ENCODE measurements at regions not wholly inside any gene's neighbourhood (a gene's known extent, or its start where the extent isn't known, plus 50 kb on each side); places are given as distances from the start of the nearest gene placed in this dataset.

- Histone ChIP-seq H3K9me1 (replicated peaks; ENCODE audit: control insufficient read depth, extremely low read depth, insufficient read depth, low read length) (no peaks in the 10 kb centered on the region), H3K36me3 (ENCODE audit: control insufficient read depth in 2 of 2, extremely low read depth in 1 of 2, insufficient read depth in 2 of 2, low read length in 2 of 2) (no peaks in the 10 kb centered on the region), H3K9me3 (replicated peaks; ENCODE audit: control insufficient read depth, insufficient read depth, low read length) (no peaks in the 10 kb centered on the region), H3K79me2 (ENCODE audit: control insufficient read depth, insufficient read depth, low read length) (no peaks in the 10 kb centered on the region), H3K4me3 (replicated peaks in 1 of 3; ENCODE audit: insufficient read depth in 1 of 3, low read depth in 1 of 3, low read length in 3 of 3) (no peak overlapping the region), H4K20me1 (replicated peaks; ENCODE audit: control insufficient read depth, extremely low read depth, insufficient read depth, low read length) (no peaks in the 10 kb centered on the region), H3K4me2 (ENCODE audit: insufficient read depth, low read length) (no peak overlapping the region), H3K4me1 (ENCODE audit: control insufficient read depth, extremely low read depth, insufficient read depth, low read length) (peaks cover 40% of the 10 kb centered on the region), H3K27ac (ENCODE audit: insufficient read depth, low read depth, low read length) (peak overlapping the region; percentile 2), H3K27me3 (ENCODE audit: control insufficient read depth in 2 of 2, insufficient read depth in 2 of 2, low read length in 2 of 2) (no peaks in the 10 kb centered on the region), H3K9ac (replicated peaks; ENCODE audit: extremely low read depth, insufficient read depth, low read length) (no peak overlapping the region), H2AFZ (ENCODE audit: low read depth, low read length) (no peak overlapping the region)
- dilution Hi-C loops (cut with MboI; ENCODE audit: extremely low pct_ligation_motif_present, low sequenced_read_pairs) = no loop called here
- FAIRE-seq (no peak), DNase-seq (ENCODE audit: low read depth, low spot score) (peak; percentile 23)
- ChIA-PET POLR2A (interaction anchor here (1.2 to 1.4 kb wide), 2 partner anchors 139 to 589 kb away, joined by 3 read pairs; no protein-coding TSS in a partner anchor), CTCF (interaction anchor here (0.7 to 4.5 kb wide), 39 partner anchors 10 to 765 kb away, joined by 3 to 53 read pairs (median 5); partner anchors contain the start of gene THBS1)
- intact Hi-C loops (cut with micrococcal nuclease) = loop anchor here (1.0 kb wide), 3 partner anchors 147 to 283 kb away; no protein-coding TSS in a partner anchor
- no TSS peak for BruUV-seq (replicated peaks)
- TF ChIP-seq FOS (IDR thresholded peaks at IDR 0.05; ENCODE audit: borderline replicate concordance, insufficient read depth, low read length) (no peak), CTCF (IDR thresholded peaks at IDR 0.05; ENCODE audit: extremely low read depth in 1 of 2, insufficient read depth in 1 of 2, low read depth in 1 of 2, low read length in 2 of 2) (no peak), EZH2 (IDR thresholded peaks at IDR 0.05; ENCODE audit: borderline replicate concordance, low read depth, low read length, severe bottlenecking) (no peak), JUN (IDR thresholded peaks at IDR 0.05; ENCODE audit: borderline replicate concordance, insufficient read depth, insufficient read length, low read depth) (no peak), MAX (IDR thresholded peaks at IDR 0.05; ENCODE audit: insufficient read depth, insufficient read length) (no peak)
Measured at GRCh38 chr15:38991701-38992100, 427.1 kb upstream of the RASGRP1 start.

Data from endothelial cell of umbilical vein (primary cell).